ENCODE measurements at regions not wholly inside any gene's neighbourhood (a gene's known extent, or its start where the extent isn't known, plus 50 kb on each side); places are given as distances from the start of the nearest gene placed in this dataset.

DNA sequence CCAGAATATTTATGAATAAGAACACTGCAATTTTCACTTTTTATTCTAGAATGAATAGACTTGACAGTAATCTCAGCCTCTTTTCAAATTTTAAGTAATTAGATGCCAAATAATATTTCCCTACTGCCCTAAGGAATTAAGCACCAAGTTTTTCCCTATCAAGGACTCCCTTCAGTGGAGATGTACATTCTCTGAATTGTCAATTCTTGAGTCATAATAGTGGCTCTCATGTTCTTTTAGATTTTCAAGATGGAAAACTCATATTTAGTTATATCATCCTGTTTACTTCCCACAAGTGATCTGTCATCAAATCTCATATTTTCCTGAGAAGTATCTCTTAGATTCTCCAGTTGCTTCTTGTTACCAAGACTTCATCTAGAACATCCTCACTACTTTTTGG is 1248.9 kb upstream of the CHAC2 start:
- no peak for DNase-seq (ENCODE audit: low read depth)
- no peak for TF ChIP-seq CTCF (IDR thresholded peaks at IDR 0.05; ENCODE audit: control insufficient read depth, extremely low read depth, insufficient read depth)
- H3K4me3 ChIP-seq (ENCODE audit: low read depth, low read length) = no peak overlapping the region

DNA sequence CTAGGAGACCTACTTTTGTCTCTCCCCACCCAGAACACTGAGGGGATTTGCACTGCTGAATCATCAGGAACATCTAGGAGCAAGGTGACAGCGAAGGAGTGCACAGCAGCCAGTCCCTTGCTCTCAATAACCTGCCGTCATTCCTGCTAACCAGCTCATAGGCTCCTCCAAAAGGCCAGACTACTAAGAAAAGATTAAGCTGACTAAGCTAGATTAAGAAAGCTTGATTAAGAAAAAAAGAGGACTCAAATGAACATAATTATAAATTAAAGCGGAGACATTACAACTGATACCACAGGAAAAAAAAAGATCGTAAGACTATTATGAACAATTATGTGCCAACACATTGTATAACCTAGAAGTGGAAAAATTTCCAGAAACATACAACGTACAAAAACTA is 1254.8 kb upstream of the CHAC2 start:
- H3K4me3 ChIP-seq (ENCODE audit: low read depth, low read length) = no peak overlapping the region
- no peak for TF ChIP-seq CTCF (IDR thresholded peaks at IDR 0.05; ENCODE audit: control insufficient read depth, extremely low read depth, insufficient read depth)
- DNase-seq (ENCODE audit: low read depth) = no peak

GRCh38 chr2:52510432-52510831 is 1257.2 kb upstream of the CHAC2 start:
- no peak overlapping the region for H3K4me3 ChIP-seq (ENCODE audit: low read depth, low read length)
- TF ChIP-seq CTCF (IDR thresholded peaks at IDR 0.05; ENCODE audit: control insufficient read depth, extremely low read depth, insufficient read depth) = no peak

DNA sequence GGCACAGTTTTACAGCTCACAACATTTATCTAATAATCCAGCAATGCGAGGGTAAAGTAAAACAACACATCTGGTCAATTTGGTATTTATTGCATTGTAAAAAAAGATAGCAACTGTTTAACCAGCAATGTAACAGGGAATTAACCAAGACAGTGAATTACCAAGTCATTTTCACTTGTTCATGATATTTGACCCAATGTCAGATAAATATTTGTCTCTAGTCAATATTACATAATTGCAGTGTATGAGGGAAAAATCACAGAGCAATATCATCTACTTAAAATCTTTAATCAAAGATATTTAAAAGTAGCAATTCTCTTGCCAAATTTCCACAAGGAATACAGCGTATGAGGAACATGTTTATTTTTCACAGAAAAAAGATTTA is 1265.1 kb upstream of the CHAC2 start:
- no peak for TF ChIP-seq CTCF (IDR thresholded peaks at IDR 0.05; ENCODE audit: control insufficient read depth, extremely low read depth, insufficient read depth)
- no peak overlapping the region for H3K4me3 ChIP-seq (ENCODE audit: low read depth, low read length)

More at GRCh38 chr2:52510432-52510831, 1257.2 kb upstream of the CHAC2 start:
- DNase-seq (ENCODE audit: low read depth) = no peak

GRCh38 chr2:52501715-52502475 is 1265.7 kb upstream of the CHAC2 start:
- H3K4me3 ChIP-seq (ENCODE audit: low read depth, low read length) = no peak overlapping the region
- no peak for TF ChIP-seq CTCF (IDR thresholded peaks at IDR 0.05; ENCODE audit: control insufficient read depth, extremely low read depth, insufficient read depth)
- no peak for DNase-seq (ENCODE audit: low read depth)

More for the DNA sequence above, 1265.1 kb upstream of the CHAC2 start:
- DNase-seq (ENCODE audit: low read depth) = peak; percentile 4

DNA sequence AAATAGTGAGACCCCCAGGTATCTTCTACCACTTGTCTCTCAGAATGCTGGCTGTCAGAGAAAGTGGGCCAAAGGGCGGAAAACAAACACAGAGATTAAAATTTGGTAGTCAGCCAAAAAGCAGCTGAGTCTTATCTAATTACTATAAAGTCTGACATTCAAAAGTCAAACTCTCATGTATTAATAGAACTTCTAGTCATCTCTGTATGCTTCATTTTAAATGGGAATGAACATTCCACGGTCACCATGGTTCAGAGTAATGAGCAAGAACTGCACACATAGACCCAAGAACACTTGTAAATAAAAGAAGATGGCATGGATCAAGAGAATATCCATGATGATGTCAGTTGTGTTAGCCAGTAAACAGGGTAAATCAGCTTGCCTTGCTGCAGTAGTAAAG is 1267.0 kb upstream of the CHAC2 start:
- no peak for DNase-seq (ENCODE audit: low read depth)
- no peak for TF ChIP-seq CTCF (IDR thresholded peaks at IDR 0.05; ENCODE audit: control insufficient read depth, extremely low read depth, insufficient read depth)
- H3K4me3 ChIP-seq (ENCODE audit: low read depth, low read length) = no peak overlapping the region

All from LNCaP clone FGC (cell line).